VCaP (cell line): ENCODE measurements at regions not wholly inside any gene's neighbourhood (a gene's known extent, or its start where the extent isn't known, plus 50 kb on each side); places are given as distances from the start of the nearest gene placed in this dataset.

Experiments
- H3K27ac ChIP-seq: fragments of 450-650 bp; 2 replicates; pipeline ENCODE4 v1.5.1; 2017
- TF ChIP-seq, protein P1 (sequence below): fragments of 450-650 bp; conservative IDR thresholded peaks from 2 replicates; pipeline ENCODE4 v1.5.1; 2017; ENCODE audit warnings: mild to moderate bottlenecking, moderate library complexity

DNA sequence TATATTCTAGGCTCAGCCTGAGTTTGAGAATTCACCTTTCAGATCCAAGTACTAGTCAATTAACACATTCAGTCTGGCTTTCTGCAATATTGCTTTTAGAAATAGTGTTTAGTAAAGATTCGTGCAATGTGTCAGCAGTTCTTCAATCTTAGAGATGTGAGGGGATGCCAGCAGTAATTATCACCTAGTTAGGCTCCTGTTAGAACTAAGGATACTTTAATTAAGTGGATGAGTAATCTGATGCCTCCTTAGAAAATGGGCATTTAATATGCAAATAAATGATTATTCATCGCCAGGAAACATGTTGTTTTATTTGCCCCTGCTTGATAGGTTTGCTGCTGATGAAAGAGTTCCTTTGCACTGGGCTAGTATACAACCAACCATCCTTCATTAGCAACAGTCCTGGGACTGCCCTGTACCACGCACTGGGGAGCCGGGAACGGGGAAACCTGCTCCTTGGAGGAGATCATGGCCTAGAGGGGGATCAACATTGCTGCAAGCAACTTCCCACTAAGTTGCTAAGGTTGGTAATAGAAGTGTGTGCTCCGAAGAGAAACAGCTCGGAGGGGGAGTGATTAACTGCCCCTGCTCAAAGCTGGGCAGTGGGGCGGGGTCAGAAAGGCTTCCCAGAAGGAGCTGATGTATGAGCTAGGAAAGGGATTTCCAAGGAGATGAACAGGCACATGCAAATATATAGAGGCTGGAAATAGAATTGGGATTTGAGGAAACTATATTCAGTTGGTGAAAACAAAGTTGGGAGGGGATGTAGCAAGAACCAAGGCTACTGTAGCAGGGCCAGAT is 231.8 kb downstream of the DRD1 start:
- TF ChIP-seq, protein P1, sequence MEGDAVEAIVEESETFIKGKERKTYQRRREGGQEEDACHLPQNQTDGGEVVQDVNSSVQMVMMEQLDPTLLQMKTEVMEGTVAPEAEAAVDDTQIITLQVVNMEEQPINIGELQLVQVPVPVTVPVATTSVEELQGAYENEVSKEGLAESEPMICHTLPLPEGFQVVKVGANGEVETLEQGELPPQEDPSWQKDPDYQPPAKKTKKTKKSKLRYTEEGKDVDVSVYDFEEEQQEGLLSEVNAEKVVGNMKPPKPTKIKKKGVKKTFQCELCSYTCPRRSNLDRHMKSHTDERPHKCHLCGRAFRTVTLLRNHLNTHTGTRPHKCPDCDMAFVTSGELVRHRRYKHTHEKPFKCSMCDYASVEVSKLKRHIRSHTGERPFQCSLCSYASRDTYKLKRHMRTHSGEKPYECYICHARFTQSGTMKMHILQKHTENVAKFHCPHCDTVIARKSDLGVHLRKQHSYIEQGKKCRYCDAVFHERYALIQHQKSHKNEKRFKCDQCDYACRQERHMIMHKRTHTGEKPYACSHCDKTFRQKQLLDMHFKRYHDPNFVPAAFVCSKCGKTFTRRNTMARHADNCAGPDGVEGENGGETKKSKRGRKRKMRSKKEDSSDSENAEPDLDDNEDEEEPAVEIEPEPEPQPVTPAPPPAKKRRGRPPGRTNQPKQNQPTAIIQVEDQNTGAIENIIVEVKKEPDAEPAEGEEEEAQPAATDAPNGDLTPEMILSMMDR: no peak
- H3K27ac ChIP-seq: no peak overlapping the region

DNA sequence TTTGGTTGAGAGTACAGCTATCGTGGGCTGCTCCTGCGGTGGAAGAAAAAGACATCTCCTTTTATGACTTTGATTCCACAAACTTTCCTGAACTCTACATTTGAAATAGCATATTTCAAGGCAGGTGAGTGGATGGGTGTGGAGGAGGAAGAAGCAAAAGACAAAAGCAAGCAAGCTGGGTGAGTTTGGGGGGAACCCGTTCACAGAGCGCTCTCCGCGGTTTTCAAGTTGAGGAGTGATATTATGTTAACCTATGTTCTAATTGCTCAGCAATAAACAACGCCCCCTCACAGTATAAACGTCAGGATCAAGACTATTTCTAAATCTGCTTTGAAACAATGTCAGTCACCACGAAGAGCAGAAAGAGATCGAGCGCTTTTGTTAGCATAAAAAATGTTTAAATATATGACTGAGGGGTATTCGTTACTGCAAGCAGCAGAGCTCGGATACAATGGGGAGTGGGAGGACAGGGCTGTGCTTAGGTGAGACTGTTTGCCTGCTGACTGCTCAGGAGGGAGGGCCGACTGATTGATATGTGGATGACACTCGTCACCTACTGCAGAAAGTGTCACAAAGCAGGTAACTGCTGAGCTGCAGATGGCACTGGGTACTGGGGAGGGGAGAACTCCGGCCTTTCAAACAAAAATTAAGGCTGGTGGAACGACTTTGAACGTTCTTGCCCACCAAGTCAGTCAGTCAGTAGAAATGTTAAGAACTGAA is 236.5 kb downstream of the DRD1 start:
- TF ChIP-seq, protein P1: no peak
- no peak overlapping the region for H3K27ac ChIP-seq

DNA sequence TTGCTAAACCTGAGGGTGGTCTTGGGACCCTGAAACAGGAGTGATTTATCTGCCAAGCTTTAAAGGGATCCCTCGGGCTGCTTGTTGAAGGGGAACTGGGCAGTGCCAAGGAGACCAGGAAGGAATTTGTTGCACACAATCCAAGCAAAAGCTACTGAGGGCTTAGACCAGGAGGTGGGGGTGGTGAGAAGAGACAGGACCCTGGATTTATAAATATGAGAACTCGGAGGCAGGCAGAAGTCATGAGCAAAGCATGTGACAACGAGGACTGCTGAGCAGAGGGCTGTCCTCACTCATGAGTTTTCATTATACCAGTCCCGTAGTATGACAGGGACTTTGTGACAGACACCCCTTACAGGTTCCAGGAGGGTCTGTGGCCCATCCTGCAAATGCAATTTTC is 237.3 kb downstream of the DRD1 start:
- TF ChIP-seq, protein P1: no peak

DNA sequence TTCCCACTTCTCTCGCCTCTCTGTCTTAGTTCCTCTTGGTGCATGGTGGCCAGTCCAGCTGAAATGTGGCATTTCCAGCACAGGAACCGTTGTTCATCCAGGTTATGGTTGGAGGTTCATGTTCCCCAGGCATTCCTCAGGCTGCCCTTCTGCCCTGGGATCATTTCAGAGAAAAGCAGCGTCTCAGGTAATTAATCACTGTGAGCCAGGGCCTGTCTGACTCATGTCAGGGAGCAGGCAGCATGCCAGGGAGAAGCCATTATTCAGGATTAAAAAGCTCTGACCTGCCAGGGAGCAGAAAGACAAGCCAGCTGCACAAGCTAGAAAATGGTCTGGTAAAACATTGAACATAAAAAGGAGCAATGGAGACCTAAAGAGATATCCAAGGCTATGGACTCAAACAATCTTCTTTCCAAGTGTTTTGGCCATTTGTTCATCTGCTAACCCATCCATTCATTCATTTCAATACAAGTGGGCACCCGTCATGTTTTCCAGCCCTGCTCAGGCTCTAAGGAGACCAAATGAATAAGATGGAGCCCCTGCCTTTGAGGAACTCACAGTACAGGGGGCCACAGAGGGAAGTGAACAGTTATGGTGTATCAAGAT is 241.4 kb downstream of the DRD1 start:
- TF ChIP-seq, protein P1: no peak
- H3K27ac ChIP-seq: no peak overlapping the region

More for the DNA sequence above, 237.3 kb downstream of the DRD1 start:
- no peak overlapping the region for H3K27ac ChIP-seq

DNA sequence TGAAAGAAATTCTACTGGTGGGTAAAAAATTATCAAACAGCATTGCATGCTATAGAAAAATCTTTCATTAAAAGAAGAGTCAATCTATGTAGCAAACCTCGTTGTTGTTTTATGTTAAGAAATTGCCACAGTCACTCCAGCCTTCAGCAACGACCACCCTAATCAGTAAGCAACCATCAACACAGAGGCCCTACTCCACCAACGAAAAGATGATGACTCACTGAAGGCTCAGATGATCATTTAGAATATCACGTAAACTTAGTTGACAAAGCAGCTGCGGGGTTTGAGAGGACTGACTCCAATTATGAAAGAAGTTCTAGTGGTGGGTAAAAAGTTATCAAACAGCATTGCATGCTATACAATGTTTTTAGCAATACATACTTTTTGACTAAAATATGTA is 242.6 kb downstream of the DRD1 start:
- TF ChIP-seq, protein P1: no peak
- H3K27ac ChIP-seq: no peak overlapping the region

DNA sequence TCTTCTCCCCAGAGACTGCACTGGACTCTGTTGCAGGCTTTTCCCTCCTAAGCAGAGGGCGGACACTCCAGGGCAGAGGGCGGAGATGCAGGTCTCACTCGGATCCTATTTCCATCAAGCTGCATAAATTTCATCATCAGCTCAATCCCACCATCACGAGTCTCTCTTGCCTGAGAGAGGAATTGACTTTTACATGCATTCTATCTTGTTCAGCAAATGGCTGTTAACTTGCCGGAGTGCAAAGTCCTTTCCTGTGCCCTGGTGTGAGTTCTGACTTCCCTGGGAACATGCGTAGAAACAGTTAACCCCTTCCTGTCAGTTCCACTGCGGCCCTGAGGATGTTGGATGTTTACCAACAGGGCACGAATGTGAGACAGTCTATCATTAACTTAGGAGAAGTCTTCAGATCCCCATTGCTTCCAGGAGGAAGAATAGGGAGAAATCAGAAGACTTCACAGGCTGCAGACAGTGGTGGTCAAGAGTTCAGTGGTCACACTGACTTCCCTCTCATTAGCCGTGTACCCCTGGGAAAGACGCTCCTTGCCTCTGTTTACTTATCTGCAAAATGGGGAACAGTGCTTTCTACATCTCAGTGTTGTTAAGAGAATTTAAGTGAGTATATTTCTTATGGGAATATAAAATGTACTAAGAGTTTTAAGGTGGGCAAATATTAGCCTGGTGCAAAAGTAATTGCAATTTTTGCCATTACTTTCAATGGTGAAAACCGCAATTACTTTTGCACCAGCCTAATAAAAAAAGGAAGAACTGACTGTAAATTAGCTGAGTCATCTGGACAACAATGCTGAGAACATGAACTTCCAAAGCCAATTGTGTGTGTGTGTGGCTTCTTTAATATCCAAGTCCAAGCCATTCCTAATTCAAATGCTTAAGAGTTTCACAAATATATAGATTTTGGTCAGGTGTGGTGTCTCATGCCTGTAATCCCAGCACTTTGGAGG is 248.0 kb downstream of the DRD1 start:
- TF ChIP-seq, protein P1: no peak
- no peak overlapping the region for H3K27ac ChIP-seq
